DND-41 (cell line): ENCODE measurements at regions not wholly inside any gene's neighbourhood (a gene's known extent, or its start where the extent isn't known, plus 50 kb on each side); places are given as distances from the start of the nearest gene placed in this dataset.

ENCODE experiments used
- ATAC-seq: fragments of 200-7000 bp; cut with Tn5 transposase; 3 replicates; pipeline ENCODE4 v1.9.1; 2021; ENCODE audit warnings: low read depth; ENCODE audit not compliant: insufficient read depth
- DNase-seq: peaks from one replicate; pipeline ENCODE4 v3.0.0-alpha.2; 2020
- H2AFZ ChIP-seq: 2 replicates; pipeline ENCODE4 v1.6.0; 2012; ENCODE audit warnings: low read depth, low read length
- H3K27ac ChIP-seq: 2 replicates; pipeline ENCODE4 v1.5.1; 2012; ENCODE audit warnings: low read length, inconsistent platforms
- H3K27me3 ChIP-seq: fragments of 200-600 bp; sonication (generic); 2 replicates; pipeline ENCODE4 v1.6.0; 2012; ENCODE audit warnings: low read length, mild to moderate bottlenecking, inconsistent platforms; ENCODE audit not compliant: insufficient read depth, poor library complexity
- H3K36me3 ChIP-seq: 2 replicates; pipeline ENCODE4 v1.5.1; 2012; ENCODE audit warnings: low read length, inconsistent platforms; ENCODE audit not compliant: insufficient read depth
- H3K4me1 ChIP-seq: 2 replicates; pipeline ENCODE4 v1.5.1; 2012; ENCODE audit warnings: mild to moderate bottlenecking, low read length; ENCODE audit not compliant: insufficient read depth
- H3K4me2 ChIP-seq: 2 replicates; pipeline ENCODE4 v1.6.0; 2012; ENCODE audit warnings: mild to moderate bottlenecking, moderate library complexity, low read length, inconsistent platforms; ENCODE audit not compliant: insufficient read depth
- H3K4me3 ChIP-seq, 2 experiments: fragments of 200-600 bp in 1 of 2; shearing (Covaris generic) in 1 of 2; 2 replicates each; pipeline ENCODE4 v1.5.1; 2012 to 2016; ENCODE audit warnings: inconsistent platforms in 2 of 2, low read length in 2 of 2, mild to moderate bottlenecking in 2 of 2, low read depth in 1 of 2, moderate library complexity in 1 of 2
- H3K79me2 ChIP-seq: 2 replicates; pipeline ENCODE4 v1.6.0; 2012; ENCODE audit warnings: low read length, inconsistent platforms; ENCODE audit not compliant: insufficient read depth
- H3K9ac ChIP-seq: 2 replicates; pipeline ENCODE4 v1.6.0; 2012; ENCODE audit warnings: low read depth, mild to moderate bottlenecking, inconsistent platforms, low read length, moderate library complexity
- H3K9me3 ChIP-seq: 2 replicates; pipeline ENCODE4 v1.5.1; 2012; ENCODE audit warnings: low read length, moderate library complexity, mild to moderate bottlenecking, inconsistent platforms; ENCODE audit not compliant: insufficient read depth, severe bottlenecking
- H4K20me1 ChIP-seq: 2 replicates; pipeline ENCODE4 v1.6.0; 2012; ENCODE audit warnings: low read length; ENCODE audit not compliant: insufficient read depth
- EZH2 ChIP-seq: IDR thresholded peaks from 3 replicates; pipeline ENCODE4 v1.6.1; 2012; ENCODE audit warnings: borderline replicate concordance, low read depth, mild to moderate bottlenecking, moderate library complexity, low read length, inconsistent platforms; ENCODE audit not compliant: severe bottlenecking
- TF ChIP-seq, protein P1 (sequence below): IDR thresholded peaks from 2 replicates; pipeline ENCODE4 v1.5.1; 2012; ENCODE audit warnings: borderline replicate concordance, low read length, moderate library complexity, mild to moderate bottlenecking; ENCODE audit not compliant: poor library complexity, severe bottlenecking; ENCODE audit errors: extremely low read depth

DNA sequence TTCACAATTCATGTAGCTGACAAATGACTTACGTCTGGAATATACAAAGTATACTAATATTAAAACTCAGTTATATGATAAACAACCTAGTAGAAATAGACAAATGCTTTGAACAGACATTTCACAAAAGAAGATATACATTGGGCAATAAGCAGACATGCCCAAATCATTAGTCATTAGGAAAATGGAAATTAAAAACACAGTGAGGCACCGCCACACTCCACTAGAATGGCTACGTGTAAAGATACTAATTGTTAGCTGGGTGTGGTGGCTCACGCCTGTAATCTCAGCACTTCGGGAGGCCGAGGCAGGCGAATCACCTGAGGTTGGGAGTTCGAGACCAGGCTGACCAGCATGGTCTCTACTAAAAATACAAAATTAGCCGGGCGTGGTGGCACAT lies 248.9 kb upstream of the TMEM132C start:
- Histone ChIP-seq H4K20me1 (no peaks in the 10 kb centered on the region), H3K4me1 (no peaks in the 10 kb centered on the region), H3K4me2 (no peak overlapping the region), H2AFZ (no peak overlapping the region), H3K79me2 (no peaks in the 10 kb centered on the region), H3K27ac (no peak overlapping the region), H3K9ac (no peak overlapping the region), H3K4me3 (no peak overlapping the region), H3K36me3 (no peaks in the 10 kb centered on the region), H3K27me3 (no peaks in the 10 kb centered on the region), H3K9me3 (peaks cover 2% of the 10 kb centered on the region)
- DNase-seq (no peak), ATAC-seq (no peak)
- TF ChIP-seq, protein P1, sequence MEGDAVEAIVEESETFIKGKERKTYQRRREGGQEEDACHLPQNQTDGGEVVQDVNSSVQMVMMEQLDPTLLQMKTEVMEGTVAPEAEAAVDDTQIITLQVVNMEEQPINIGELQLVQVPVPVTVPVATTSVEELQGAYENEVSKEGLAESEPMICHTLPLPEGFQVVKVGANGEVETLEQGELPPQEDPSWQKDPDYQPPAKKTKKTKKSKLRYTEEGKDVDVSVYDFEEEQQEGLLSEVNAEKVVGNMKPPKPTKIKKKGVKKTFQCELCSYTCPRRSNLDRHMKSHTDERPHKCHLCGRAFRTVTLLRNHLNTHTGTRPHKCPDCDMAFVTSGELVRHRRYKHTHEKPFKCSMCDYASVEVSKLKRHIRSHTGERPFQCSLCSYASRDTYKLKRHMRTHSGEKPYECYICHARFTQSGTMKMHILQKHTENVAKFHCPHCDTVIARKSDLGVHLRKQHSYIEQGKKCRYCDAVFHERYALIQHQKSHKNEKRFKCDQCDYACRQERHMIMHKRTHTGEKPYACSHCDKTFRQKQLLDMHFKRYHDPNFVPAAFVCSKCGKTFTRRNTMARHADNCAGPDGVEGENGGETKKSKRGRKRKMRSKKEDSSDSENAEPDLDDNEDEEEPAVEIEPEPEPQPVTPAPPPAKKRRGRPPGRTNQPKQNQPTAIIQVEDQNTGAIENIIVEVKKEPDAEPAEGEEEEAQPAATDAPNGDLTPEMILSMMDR, result no peak
- TF ChIP-seq EZH2, result no peak

DNA sequence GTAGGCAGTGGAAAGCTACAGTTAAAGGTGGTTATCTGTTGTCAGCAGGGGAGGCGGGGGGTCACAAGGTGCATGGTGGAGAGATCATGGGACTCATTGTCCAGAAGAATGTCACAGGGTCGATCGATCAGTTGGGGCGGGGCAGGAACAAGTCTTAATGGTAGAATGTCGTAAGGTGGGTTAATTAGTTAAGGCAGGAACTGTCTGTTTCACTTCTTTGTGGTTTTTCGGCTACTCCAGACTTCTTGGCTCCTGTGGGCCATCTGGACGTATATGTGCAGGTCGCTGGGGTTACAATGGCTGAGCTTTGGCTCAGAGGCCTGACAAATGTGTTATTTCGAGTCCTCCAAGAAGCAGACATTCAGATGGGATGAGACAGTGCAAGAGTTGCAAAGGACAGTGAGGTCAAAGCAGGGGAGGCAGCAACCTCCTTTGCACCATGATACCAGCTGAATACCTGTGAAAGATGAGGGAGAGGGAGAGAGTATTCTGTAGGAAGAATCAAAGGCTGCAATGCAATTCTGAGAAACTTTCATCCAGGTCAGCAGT lies 246.9 kb upstream of the TMEM132C start:
- Histone ChIP-seq H3K9ac (no peak overlapping the region), H3K9me3 (no peaks in the 10 kb centered on the region), H3K36me3 (no peaks in the 10 kb centered on the region), H3K4me2 (no peak overlapping the region), H3K27me3 (no peaks in the 10 kb centered on the region), H3K4me3 (no peak overlapping the region), H2AFZ (no peak overlapping the region), H3K4me1 (no peaks in the 10 kb centered on the region), H3K27ac (no peak overlapping the region), H4K20me1 (no peaks in the 10 kb centered on the region), H3K79me2 (no peaks in the 10 kb centered on the region)
- DNase-seq, result no peak
- TF ChIP-seq, protein P1, result no peak
- ATAC-seq, result no peak

DNA sequence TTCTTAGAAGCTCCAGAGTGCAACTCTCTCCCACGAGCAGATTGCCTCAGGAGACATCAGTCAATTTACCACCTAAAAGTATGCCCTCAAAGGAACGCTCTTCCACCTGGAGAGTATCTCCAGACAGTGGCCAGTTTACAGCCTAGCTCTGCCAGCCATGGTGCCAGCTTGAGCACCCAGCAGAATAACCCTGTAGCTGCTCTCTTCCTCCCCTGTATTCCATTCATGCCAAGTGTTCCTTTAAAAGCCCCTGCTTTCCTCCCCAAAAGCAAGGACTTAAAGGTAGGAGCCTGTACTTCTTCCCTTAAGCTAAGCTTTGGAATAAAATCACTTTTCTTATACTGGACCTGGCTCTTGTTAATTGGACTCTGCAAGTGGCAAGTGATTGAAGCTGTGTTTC lies 245.4 kb upstream of the TMEM132C start:
- H3K4me3 ChIP-seq, result no peak overlapping the region
- no peaks in the 10 kb centered on the region for H3K4me1 ChIP-seq
- no peaks in the 10 kb centered on the region for H3K27me3 ChIP-seq
- H3K27ac ChIP-seq, result no peak overlapping the region
- no peaks in the 10 kb centered on the region for H3K9me3 ChIP-seq
- H3K9ac ChIP-seq, result no peak overlapping the region
- no peaks in the 10 kb centered on the region for H4K20me1 ChIP-seq
- no peak overlapping the region for H2AFZ ChIP-seq
- DNase-seq (no peak), ATAC-seq (no peak)
- H3K36me3 ChIP-seq, result no peaks in the 10 kb centered on the region
- TF ChIP-seq, protein P1, result no peak
- TF ChIP-seq EZH2, result no peak
- no peak overlapping the region for H3K4me2 ChIP-seq
- H3K79me2 ChIP-seq, result no peaks in the 10 kb centered on the region

DNA sequence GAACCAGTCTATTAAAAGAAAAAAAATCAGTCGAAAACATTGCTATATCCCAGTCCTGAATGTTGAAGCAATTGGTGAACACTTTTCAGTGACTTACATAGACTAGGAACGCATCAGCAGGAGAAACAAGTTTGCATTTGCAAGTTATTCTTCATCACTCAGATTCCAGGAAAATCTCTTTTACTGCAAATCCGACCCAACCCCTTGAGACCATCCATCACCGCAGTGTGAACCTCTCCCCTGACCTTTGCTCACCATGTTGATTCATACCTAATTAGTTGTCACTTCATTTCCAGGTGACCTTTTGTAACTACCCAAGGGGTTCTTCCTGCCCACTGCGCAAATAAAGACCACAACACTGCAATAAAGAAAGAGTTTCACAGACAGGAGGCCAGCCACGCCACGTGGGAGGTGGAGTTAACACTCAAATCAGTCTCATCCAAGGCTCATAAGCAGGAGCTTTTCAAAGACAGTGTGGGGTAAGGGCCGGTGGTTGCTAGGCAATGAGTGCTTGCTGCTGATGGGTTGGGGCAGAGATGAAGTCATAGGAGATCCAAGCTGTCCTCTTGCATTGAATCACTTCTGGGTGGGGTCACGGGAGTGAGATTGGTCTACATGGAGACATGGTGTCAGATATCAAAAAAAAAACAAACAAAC lies 241.3 kb upstream of the TMEM132C start:
- H3K27ac ChIP-seq, result no peak overlapping the region

More for the DNA sequence above, 241.3 kb upstream of the TMEM132C start:
- H3K36me3 ChIP-seq, result no peaks in the 10 kb centered on the region
- no peak for ATAC-seq
- H3K4me3 ChIP-seq, result no peak overlapping the region
- no peaks in the 10 kb centered on the region for H3K9me3 ChIP-seq
- H4K20me1 ChIP-seq, result no peaks in the 10 kb centered on the region
- no peak overlapping the region for H3K4me2 ChIP-seq
- no peak overlapping the region for H2AFZ ChIP-seq
- H3K27me3 ChIP-seq, result no peaks in the 10 kb centered on the region
- TF ChIP-seq, protein P1, result no peak
- no peak for TF ChIP-seq EZH2
- no peak overlapping the region for H3K9ac ChIP-seq
- H3K79me2 ChIP-seq, result no peaks in the 10 kb centered on the region
- DNase-seq, result no peak
- H3K4me1 ChIP-seq, result no peaks in the 10 kb centered on the region
